ENCODE measurements at regions not wholly inside any gene's neighbourhood (a gene's known extent, or its start where the extent isn't known, plus 50 kb on each side); places are given as distances from the start of the nearest gene placed in this dataset.

GRCh38 chr2:104431701-104432121 is 422.2 kb upstream of the POU3F3 start:
- TF ChIP-seq CTCF (IDR thresholded peaks at IDR 0.05; ENCODE audit: insufficient read depth, low read length) (no peak), REST (IDR thresholded peaks at IDR 0.05; ENCODE audit: insufficient replicate concordance, low read depth) (no peak), POLR2AphosphoS5 (IDR thresholded peaks at IDR 0.05; ENCODE audit: low read depth) (no peak)

Data from HL-60 (cell line).